HG03520 (cell line): ENCODE measurements at regions not wholly inside any gene's neighbourhood (a gene's known extent, or its start where the extent isn't known, plus 50 kb on each side); places are given as distances from the start of the nearest gene placed in this dataset.

Experiments used
- ATAC-seq: cut with Tn5 transposase; IDR thresholded peaks from one replicate; pipeline ENCODE4 v1.9.1; 2021; ENCODE audit warnings: mild to moderate bottlenecking, moderate library complexity; ENCODE audit not compliant: unreplicated experiment

DNA sequence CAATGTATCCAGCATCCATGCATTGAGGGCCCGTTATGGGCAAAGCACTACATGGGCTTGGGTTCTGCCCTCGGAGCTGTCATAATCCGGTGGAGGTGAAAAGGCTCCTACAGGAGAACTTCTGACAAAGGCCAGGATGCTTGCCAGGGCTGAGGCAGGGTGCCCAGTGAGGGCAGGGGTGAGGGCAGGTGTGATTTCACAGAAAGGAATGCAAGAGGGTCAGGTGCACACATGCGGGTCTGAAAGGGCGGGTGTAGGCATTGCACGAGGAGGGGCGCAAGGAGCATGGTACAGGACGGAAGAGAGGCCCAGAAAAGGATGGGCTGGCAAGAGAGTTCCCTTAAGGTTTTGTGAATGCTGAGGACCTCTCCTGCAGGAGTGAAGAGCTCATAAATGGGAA lies 348.0 kb downstream of the BTBD3 start:
- ATAC-seq: no peak

DNA sequence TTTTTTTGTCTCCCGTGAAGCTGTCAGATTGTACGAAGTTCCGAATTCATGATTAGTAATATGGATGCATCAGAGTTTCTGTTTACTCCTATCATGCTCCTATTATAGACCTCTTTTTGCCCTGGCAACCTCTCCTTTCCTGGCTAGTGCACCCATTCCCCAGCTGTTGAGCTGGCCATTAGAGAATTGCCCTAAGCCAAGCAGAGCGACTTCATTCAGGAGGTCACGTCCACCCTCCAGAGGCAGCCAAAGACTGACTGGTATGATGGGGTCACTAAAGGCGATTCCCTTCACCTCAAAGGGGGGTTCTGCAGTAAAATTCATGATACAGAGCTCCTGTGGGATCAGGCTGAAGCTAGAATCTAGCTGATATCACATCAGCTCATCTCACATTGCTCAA lies 351.9 kb downstream of the BTBD3 start:
- no peak for ATAC-seq

DNA sequence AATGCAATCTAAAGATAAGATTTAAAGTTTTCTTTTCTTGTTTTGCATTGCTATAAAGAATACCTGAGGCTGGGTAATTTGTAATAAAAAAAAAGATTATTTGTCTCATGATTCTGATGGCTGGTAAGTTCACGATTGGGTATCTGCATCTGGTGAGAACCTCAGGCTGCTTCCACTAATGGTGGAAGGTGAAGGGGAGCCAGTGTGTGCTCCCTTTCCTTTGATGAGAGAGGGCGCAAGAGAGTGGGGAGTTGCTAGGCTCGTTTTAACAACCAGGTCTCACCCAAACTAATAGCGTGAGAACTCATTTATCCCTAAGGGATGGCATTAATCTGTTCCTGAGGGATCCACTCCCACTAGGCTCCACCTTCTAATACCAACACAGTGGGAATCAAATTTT lies 353.2 kb downstream of the BTBD3 start:
- ATAC-seq: no peak

DNA sequence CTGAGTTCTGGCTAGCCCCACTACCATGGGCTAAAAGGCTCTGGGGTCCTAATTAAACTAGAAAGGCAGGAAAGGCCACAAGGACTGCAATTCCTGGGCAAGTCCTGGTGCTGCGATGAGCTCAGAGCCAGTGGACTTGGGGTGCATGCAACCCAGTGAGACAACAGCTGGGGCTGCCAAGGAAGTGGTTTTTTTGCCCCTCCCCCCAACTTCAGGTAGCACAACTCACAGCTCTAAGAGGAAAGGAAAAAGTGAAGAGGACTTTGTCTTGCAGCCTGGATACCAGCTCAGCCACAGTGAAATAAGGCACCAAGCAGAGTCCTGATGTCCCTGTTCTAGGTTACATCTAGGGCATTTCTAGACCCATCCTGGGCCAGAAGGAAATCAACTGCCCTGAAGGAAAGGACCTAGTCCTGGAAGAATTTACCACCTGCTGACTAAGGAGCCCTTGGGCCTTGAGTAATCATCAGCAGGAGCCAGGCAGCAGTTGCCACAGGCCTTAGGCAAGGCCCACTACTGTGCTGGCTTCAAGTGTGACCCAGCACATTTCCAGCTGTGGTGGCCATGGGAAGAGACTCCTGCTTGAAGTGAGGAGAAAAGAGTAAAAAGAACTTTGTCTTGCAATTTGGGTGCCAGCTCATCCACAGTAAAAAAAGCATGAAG lies 358.4 kb downstream of the BTBD3 start:
- no peak for ATAC-seq

DNA sequence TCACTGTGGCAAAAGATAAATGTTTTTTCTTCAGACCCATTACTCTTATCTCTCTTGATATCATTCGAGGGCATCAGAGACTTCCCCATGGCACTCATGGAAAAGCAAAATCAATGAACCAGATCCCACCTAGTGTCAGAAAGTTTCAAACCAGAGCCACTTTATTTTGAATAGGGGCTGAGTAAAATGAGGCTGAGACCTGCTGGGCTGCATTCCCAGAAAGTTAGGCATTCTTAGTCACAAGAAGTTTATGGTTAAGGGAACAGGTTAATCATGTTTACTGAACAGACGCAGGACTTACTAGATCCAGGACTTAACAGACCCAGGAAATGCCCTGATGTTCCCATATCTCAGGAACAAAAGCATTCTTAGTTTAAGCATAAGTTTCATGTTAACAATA lies 369.9 kb downstream of the BTBD3 start:
- ATAC-seq: no peak

DNA sequence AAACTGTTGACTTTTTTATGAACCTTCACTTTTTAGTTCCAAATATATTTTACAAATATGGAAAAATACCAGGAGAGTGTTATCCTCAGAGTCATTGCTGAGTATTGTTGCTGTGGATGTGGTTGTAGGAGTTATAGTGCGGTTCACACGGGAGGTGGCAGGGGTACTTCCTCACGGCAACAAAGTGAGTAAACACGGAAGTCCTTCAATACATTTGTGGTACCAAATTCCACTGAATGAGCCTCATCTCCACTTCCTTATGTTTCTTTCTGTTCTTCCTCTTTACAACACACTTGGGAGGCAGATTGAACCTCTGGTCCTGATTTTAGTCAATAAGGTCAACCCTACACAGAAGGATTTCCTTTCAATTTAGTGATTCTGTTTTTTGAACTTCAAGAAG lies 371.8 kb downstream of the BTBD3 start:
- ATAC-seq: no peak

DNA sequence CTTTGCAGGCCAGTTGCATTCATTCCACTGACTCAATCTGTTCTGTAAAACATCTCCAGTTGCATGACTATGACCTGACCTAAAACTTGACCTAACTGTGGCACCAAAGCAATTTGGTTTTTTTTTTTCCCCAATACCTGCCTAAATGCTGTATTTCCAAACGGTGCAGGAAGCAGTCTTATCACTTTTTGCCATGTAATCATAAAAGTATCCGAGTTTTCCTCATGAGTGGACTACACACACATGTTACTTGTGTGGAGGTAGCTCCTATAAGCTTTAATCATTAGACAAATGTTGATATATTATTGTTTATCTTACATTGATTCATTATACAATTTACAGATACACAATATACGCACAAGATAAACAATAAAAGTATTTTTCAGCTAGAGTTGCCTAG lies 373.7 kb downstream of the BTBD3 start:
- no peak for ATAC-seq

DNA sequence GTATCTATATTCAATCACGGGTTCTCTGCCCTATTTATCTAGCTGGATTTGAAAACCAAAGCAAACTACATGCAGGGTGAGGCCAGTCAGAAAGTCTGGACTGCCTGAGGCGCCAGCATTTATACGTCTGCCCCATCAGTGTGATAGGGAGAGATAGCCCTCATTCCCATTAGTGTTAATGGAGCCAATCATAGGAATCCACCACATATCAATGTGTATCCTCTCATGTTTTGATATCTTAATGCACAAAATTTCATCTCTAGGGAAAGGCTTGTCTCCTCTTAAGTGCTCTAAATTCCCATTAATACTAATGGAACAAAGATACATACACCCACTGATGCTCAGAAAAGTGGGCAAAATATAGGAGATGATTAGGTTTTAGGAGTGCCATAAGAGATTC lies 376.2 kb downstream of the BTBD3 start:
- no peak for ATAC-seq

DNA sequence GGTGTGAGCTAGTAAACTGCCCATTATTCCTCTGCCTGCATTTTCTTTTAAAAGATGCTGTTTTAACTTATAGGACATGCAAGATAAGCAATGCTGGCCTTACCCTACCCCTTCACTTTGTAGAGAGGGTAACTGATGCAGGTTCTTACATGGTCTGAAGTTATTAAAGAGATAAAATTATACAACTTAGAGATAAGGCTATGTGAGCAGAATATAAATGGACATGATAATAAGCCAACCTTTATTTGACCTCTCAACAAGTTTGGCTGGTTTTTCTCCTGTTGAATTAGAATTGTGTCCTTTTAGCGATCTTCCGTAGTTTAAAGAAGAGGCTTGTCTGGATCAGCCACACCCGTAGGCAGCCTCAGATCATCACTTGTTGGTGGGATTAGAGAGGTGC lies 377.0 kb downstream of the BTBD3 start:
- no peak for ATAC-seq

DNA sequence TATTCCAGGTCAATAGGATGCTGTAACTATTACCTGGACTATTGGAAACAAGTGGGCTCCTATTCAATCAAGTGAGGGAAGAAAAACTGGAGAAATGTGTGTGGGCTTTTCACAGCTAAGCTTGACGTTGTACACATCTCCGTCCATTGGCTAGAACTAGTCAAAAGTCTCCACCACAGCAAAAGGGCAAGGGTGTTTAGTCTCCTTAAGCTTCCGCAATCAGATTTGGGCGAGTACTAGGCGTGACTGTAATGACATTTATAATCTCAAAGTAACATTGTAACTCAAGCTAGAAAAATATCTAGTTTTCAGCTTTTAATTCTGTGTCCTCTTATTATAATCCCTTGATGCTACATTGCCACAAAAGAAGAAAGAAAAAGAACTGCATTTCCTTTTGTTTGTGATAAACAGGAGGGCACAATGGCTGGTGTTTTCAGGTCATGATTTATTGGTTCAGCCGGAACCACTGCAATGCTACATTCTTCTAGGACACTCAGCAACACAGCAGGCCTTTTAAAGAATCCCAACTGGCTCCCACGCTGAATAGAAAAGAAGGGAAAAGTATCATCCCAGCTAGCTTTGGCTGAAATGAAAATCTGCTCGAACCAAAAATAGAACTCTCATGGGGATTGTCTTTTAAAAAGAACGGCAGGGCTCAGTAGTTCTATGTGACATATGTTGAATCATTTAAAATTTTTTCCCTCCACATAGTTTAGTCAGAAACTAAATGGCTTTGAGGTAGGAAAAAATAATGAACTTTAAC lies 387.7 kb downstream of the BTBD3 start:
- no peak for ATAC-seq

DNA sequence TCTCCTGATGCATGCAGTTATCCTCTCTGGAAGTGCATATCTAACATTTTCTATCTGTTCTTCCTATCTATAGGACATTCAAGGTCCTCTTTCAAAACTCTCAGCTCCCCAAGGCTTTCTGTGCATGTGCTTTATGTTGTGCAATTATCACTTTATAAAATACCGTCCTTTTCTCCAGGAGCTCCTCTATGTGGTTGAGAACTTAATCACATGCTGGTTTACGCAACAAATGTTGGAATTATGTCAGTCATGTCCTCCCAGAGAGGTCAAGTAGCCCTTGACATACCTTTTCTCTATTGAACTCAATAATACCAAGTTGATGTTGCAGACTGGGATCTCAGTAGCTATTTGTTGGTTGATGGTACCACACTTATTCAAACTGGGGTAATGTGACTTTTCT lies 388.4 kb downstream of the BTBD3 start:
- no peak for ATAC-seq

DNA sequence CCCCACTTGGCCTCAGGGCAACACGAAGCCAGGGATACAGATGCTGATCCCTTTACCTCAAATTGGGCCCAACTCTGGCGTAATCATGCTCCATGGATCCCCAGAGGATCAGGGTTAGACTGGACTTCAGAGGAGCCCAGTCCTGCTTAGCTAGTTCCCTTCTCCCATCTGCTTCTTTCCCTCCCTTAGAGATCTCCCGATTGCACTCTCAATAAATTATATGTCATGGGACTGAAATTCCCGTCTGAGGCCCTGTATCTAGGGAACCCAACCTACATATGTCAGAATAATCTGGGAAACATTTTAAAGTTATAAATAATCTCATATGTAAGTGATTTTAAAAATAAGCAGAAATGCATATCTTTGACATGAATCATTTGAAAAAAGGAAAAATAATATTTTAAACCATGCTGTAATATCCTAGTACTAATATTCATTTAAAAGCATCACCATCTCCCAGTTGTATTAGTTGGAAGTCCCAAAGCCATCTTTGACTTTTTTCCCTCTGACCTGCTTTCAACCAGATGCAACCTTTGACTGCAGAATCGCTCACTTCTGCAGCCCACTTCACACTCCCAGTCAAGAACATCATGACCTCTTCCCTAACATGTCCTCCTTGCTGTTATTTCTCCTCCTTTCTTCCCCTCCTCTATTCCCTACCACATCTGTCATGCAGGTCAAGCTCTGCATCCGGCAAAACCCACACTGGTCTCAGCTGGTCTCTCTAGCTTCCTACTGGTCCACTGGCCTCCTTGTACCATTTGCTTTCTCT lies 393.6 kb downstream of the BTBD3 start:
- no peak for ATAC-seq

DNA sequence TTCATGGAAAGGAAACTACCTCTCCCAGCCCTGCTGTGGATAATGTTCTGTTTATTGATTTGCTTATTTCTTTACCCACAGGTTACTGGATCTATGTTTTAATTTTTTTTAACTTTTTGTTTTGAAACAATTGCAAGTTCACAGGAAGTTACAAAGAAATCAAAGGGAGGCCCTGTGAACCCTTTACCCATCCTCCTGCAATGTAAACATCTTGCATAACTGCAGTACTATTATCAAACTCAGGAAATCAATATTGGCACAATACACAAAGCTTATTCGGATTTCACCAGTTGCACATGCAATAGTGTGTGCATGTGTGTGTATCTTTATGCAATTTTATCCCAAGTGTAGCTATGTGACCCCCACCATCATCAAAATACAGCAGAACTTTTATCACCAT lies 398.0 kb downstream of the BTBD3 start:
- no peak for ATAC-seq

DNA sequence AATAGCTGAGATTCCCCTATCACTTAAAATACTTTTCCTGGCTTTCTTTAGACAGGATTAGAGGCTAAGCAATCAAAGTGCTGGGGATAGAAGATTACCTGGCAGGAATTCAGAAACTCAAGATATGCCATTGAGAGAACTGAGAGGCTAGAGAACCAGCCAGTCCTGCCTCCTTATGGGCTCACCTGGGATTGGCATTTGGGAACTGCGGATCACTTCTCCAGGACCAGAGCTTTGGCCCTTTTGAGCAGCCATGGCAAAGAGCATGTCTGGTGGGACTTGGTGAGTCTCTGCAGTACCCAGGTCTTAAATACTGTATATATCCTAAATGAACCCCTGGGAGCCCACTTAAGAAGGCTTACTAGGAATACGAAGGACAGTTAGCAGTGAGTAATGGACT lies 399.1 kb downstream of the BTBD3 start:
- no peak for ATAC-seq

DNA sequence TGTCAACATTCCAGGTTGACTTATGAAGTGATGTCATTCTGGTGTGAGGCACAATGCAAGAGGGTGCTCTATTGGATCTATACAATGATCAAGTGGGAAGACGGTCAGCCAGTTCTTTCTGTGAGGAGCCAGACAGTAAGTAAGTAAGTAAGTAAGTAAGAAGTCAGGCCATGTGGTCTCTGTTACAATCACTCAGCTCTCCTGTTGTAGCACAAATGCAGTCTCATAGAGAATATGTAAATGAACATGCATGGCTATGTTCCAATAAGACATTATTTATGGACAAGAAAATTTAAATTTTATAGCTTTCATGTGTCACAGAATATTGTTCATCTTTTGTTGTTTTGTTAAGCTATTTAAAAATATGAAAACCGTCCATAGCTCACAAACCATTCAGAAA lies 399.7 kb downstream of the BTBD3 start:
- ATAC-seq: no peak

DNA sequence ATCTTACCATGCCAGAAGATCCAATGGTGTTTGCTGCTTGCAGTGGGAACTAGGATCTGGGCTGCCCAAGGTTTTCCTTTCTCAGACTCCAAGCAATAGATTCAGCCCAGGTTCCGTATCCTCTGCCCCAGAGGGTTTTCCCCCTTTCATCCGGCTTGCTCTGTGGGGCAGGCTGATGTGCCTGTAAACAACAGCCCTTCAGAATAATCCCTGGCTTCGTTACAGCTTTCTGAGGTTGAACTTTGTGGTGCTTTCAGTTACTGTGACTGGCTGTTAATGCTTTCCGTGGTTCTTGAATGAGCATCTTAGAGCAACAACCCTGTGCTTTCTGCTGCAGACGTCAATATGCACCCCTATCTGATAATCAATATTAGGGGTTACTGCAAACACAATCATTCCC lies 400.4 kb downstream of the BTBD3 start:
- no peak for ATAC-seq

DNA sequence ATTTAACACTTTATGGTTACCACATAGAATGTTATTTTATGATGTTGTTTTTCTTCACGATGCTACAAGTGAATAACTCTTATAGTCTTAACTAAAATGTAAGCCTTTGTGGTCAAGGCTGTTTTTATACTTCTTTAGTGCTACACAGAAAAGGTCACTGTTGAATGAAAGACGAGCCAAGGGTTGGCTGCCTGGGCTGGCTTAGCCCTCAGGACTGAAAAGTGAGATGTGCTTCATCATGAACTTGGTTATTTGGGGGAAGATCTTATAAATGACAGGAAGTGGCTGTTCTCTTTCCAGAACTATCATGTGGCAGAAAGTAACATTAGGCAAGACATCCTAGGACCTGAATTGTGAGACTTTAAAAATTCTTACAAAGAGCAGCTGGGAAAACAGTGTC lies 404.0 kb downstream of the BTBD3 start:
- ATAC-seq: no peak

DNA sequence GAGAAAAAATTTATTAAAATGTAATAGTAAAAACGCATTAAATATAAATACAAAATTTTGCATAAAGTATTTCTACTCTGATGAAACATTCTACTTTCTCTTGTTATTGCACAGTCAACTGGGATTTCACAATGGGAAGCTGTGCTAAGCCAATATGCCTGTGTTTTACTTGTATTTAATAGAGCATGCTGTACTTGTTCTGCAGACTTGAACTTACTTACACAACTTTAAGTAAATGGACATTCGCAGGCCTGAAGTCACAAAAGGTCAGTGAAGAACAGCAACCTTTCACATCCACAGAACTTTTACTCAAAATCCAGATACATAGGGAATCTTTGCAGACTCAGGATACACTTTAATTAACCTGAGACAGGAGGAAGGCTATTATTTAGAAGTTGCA lies 409.5 kb downstream of the BTBD3 start:
- no peak for ATAC-seq

DNA sequence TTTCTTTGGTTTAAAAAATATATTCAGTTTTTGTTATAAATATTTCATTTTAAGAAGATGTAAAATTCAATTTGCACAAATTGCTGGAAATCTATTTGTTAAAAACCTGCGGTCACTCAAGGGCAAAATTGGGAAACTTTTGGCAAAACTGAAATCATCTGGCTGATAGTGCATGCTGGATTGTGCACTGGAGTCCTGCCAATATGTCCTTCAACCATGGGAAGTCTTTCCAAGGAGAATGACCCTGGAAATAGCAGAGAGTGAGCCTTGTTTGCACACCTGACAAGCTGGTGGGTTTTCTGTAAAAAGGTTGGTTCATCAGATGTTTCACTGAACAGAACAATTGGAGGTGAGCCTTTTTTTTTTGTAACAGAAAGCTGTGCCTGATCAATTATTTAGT lies 413.5 kb downstream of the BTBD3 start:
- ATAC-seq: no peak

DNA sequence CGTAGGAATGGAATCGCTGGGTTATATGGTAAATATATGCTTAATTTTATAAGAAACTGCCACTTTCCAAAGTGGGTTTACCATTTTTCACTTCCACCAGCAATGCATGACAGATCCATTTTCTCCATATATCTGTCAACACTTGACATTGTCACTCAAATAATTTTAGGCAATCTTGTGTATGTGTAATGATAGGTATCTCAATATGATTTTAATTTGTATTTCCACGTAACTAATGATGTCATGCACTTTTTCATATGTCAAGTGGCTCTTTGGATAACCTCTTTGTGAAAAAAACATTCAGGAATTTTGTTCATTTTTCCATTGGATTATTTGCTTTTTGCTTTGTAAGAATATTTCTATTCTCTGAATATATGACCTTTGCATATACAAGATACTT lies 419.9 kb downstream of the BTBD3 start:
- ATAC-seq: no peak

DNA sequence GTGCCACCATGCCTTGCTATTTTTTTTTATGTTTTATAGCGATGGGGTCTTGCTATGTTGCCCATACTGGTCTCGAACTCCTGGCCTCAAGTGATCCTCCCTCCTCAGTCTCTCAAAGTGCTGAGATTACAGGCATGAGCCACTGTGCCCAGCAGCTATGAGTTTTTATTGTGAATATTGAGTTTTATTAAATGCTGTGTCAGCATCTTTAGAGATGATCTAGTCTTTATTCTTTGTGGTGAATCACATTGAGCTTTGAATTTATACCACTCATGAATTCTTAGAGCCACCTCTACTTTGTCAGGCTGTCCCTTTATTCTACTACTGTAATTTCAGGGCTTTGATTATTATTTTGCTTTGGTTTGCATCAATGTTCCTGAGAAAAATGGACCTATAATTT lies 428.3 kb downstream of the BTBD3 start:
- ATAC-seq: no peak

DNA sequence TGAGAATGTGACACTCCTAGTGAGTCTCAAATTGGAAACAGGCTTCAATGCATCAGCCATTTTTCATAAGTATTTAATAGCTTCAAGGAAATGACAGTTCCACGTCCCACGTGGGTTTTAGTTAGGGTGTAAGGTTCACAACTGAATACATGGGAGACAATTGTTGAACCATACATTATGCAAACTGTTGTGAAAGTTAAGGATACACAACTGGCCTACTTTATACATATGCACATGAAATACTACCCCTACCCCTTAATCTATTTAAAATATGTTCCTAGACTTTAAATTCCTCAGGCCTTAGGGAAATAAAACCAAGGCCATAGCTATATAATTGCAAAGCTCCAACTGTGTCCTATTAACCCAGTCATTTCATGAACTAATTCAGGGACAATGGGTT lies 436.1 kb downstream of the BTBD3 start:
- no peak for ATAC-seq
